Esophagus muscularis mucosa (tissue), 4 donors: ENCODE measurements at regions not wholly inside any gene's neighbourhood (a gene's known extent, or its start where the extent isn't known, plus 50 kb on each side); places are given as distances from the start of the nearest gene placed in this dataset.

Experiments
- CTCF ChIP-seq, 3 experiments: fragments of 200-600 bp in 2 of 3; fragments of 450-650 bp in 1 of 3; sonication (generic) in 2 of 3; IDR thresholded peaks; one replicate each; pipeline ENCODE4 v1.5.1; 2017 to 2019; ENCODE audit warnings: antibody characterized with exemption in 3 of 3, mild to moderate bottlenecking in 2 of 3, moderate library complexity in 1 of 3
- EP300 ChIP-seq: sonication (generic); formaldehyde crosslinking; IDR thresholded peaks from one replicate; pipeline ENCODE4 v1.6.1; 2017; ENCODE audit warnings: antibody characterized with exemption
- POLR2A ChIP-seq: fragments of 450-650 bp; IDR thresholded peaks from one replicate; pipeline ENCODE4 v1.6.1; 2017; ENCODE audit warnings: antibody characterized with exemption, moderate library complexity, mild to moderate bottlenecking, low read depth
- POLR2AphosphoS5 ChIP-seq, 2 donors: sonication (generic); formaldehyde crosslinking; IDR thresholded peaks; one replicate each; pipeline ENCODE4 v1.6.1; 2017; ENCODE audit warnings: antibody characterized with exemption in 2 of 2

GRCh38 chr2:144012304-144012703 is 507.6 kb downstream of the ZEB2 start:
- no peak for TF ChIP-seq CTCF (IDR thresholded peaks at IDR 0.05)
- TF ChIP-seq EP300 = no peak
- no peak for TF ChIP-seq POLR2AphosphoS5 (IDR thresholded peaks at IDR 0.05)
- TF ChIP-seq POLR2A = no peak
